CD4-positive, alpha-beta T cell treated with Interferon gamma for 1 hour (primary cell): ENCODE measurements at regions not wholly inside any gene's neighbourhood (a gene's known extent, or its start where the extent isn't known, plus 50 kb on each side); places are given as distances from the start of the nearest gene placed in this dataset.

Experiments used
- DNase-seq: peaks from one replicate; pipeline ENCODE4 v3.0.0-alpha.2; 2020

GRCh38 chrX:39915081-39915480, 182.7 kb downstream of the BCOR start:
- no peak for DNase-seq

DNA sequence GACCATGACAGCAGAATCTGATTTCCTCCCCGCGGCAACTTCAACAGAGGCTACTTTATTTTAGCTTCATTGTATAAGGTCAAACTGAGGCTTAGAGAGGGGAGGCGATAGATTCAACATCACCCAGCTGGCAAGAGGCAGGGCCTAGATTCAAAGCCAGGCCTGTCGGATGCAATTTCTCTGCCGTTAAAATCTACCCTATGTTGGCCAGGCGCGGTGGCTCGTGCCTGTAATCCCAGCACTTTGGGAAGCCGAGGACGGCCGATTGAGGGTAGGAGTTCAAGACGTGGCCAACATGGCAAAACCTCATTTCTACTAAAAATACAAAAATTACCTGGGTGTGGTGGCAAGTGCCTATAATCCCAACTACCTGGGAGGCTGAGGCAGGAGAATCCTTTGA, 182.2 kb downstream of the BCOR start:
- DNase-seq: no peak

- DNase-seq: no peak
Observed at GRCh38 chrX:39921838-39922237, 175.9 kb downstream of the BCOR start.

DNA sequence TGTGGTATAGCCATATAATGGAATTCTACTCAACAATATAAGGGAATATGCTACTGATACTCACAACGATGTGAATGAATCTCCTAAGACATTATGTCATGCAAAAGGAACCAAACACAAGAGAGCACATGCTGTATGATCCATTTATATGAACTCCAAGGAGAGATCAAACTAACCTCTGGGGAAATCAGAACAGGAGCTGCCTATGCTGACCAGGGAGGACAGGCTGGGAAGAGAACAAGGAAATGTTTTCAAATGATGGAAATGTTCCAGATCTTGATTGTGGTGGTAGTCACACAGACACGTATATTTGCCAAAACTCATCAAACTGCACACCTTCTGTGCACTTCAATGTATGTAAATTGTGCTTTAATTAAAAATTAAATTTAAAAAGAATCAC, 175.3 kb downstream of the BCOR start:
- no peak for DNase-seq

- no peak for DNase-seq
Observed at GRCh38 chrX:39922926-39923325, 174.8 kb downstream of the BCOR start.

GRCh38 chrX:39927380-39927779, 170.4 kb downstream of the BCOR start:
- no peak for DNase-seq

- no peak for DNase-seq
Observed at GRCh38 chrX:39928704-39929378, 168.9 kb downstream of the BCOR start.

DNA sequence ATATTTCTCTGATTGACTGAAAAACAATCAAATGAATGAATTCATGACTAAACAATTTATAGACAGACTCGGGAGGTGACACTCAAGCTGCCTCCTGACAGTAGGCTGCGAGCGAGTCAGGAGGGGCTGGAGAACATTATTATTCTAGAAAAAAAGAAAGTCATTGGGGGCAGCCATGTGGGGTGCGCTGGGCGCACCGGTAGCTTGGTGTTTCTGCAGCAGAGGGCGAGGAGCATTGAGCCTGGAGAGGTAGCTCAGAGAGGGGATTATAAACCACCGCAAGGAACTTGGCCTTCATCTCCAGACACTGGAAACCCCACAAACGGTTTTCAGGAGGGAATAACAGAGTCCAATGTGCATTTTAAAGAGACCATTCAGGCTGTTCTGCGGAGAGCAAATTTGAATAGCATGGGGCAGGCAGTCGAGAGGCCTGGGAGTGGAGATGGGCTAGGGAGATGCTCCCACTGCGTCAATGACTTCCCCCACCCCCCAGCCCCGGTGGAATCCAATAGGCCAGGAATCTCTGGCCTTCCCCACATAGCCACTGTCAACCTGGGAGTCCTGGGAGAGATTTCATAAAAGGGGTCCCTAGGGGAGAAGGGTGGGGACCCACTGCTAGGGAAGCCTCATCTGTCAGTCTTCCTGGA, 168.3 kb downstream of the BCOR start:
- DNase-seq: no peak

- no peak for DNase-seq
Observed at GRCh38 chrX:39930786-39931528, 166.8 kb downstream of the BCOR start.

GRCh38 chrX:39931529-39932282, 166.1 kb downstream of the BCOR start:
- no peak for DNase-seq

- DNase-seq: no peak
Observed at GRCh38 chrX:39935411-39936064, 162.2 kb downstream of the BCOR start.

DNA sequence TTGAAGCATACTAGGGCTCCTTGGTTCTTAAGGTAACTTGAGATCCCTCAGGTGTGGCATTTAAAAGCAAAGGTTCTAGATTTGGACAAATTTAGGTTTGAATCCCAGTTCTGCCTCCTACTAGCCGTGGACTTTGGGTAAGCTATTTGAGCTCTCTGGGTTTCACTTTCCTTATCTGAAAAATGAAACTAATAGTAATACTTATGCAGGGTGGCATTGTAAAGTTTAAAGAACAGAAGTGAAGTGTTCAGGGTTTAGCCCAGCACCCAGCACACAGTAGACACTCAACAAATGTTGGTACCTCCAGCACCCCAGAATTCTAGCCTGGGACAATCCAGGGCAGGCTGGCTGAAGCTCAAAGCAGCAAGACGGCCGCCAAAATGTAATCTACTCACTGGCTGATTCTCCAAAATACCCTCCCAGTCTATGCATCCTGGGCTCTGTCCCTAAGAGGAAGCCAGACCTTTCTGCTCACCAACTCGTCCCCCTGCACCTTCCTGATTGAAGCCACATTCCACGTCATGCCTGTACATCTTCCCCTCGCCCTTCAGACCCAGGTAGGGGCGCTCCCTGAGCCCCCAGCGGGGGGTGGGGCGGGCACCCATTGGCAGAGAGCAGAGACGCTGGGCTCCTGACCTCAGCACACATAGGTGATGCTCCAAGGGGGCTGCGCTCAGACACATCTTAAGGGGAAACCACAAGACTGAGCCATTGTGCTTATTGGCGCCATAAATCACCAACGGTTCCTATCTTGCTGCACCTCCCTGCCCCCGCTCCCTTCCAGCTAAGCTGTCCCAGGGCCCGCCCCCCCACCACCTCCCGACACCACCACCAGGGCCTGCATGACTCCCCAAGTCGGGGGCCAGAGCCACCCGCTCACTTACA, 160.6 kb downstream of the BCOR start:
- DNase-seq: peak; percentile 10

DNA sequence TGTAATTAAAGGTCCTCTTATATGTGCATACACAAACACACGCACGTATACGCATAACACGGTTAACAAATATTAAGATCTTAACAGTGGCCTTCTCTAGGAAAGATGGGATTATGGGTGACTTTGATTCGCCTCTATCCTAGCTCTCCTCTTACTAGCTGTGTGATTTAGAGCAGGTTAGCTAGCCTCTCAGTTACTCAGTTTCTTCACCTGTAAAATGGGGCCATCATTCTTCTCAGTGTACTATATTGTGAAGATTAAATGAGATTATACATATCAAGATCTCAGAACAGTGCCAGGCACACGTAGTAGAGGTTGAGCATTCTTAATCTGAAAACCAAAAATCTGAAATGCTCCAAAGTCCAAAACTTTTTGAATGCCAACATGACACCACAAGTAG, 159.3 kb downstream of the BCOR start:
- DNase-seq: no peak

GRCh38 chrX:39939678-39940077, 158.1 kb downstream of the BCOR start:
- DNase-seq: no peak

DNA sequence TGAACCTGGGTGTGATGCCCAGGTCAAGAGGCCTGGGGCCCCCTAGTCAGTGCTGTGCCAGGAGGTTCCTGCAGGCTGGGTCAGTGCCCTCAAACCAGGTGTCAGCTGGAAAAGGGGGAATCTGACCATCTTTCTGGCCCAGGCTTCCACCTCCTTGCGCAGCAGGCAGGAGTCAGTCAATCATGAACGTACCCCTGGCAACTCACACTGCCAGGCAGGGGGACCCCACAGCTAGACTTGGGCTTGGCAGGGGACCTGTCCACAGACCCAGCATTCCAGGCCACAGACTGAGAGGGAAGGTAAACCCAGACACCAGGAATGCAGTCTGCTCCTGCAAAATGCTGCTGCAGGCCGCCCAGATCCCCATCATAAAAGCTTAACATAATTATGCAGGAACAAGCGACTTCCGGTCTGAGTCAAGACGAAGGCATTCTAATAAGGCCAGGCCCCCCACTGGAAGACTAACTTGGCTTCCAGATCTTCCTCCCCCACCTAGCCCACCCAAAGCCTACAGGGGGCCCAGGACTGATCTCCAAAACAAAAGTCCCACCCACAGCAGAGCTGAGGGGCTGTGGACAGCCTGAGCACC, 156.3 kb downstream of the BCOR start:
- no peak for DNase-seq

DNA sequence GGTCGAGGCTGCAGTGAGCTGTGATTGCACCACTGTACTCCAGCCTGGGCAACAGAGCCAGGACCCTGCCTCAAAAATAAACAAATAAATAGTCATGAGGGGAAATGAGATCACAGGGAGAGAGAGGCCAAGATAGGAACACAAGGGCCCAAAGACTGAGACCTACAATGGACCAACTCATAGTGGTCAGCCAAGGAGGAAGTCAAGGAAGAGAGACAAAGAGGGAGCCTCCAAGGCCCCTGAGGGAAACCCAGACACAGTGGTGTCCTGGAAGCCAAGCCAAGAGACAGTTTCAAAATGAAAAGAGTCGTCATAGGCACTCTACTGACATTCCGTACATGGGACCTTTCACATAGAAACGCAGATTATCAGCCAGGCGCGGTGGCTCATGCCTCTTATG, 153.3 kb downstream of the BCOR start:
- no peak for DNase-seq

DNA sequence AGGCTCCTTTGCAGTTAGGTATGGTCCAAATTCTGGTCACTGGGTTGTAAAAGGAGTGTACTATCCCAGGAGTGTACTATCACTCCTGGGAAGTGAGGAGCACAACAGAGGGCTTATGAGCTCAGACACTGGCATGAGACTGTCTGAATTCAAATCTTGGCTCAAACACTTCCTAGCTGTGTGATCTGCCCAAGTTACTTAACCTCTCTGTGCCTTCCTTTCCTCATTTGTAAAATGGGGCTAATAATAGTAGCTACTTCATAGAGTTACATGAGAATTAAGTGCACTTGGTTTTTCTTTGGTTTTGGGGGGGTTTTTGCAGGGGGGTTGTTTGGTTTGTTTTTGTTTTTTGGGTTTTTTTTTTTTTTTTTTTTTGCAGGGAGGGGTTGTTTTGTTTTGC, 152.0 kb downstream of the BCOR start:
- no peak for DNase-seq

GRCh38 chrX:39946822-39947221, 150.9 kb downstream of the BCOR start:
- no peak for DNase-seq

DNA sequence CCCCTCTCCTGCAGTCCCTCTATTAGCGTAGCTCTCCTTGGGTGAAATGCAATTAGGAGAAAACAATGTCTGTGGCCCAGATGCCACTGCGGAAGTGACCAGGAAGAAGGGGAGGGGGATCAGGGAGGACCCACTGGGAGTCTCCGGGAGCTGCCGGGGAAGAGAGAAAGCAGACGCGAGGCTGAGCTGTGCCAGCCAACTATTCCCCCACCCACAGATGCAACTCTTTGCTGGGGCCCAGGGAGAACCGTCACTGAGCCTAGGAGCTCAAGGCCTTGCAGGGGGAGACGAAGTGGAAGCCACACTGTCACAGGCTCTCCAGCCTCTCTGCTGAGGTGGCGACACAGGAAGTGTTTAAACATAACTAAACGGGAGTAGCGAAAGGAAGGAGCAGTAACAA, 149.2 kb downstream of the BCOR start:
- no peak for DNase-seq

DNA sequence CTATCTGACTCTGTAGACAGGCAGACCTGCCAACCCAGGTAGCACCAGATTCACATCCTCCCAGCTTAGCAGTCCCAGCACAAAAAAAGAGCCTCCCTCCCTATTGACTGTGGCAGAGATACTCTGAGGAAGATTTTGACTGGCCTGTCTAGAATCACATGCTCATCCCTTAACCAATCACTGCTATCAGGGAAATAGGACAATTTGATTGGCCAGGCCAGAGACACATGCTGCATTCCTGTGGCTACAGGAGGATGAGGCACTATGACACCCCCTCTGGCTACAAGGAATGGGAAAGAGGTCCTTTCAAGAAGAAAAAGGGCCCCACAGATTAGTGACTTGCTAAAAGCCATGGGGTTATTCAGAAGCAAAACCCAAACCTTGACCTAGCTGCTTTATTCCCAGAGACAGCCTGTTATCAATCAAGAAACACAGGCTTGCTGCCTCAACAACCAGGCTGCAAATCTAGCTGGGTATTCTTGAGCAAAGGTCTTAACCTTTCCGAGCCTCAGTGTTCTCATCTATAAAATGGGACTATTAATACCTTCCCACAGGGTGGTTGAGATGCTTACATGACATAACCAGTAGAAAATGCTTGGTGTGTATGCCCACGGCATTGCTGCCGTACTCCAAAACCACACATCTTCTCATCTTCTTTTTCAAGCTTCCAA, 147.6 kb downstream of the BCOR start:
- no peak for DNase-seq

DNA sequence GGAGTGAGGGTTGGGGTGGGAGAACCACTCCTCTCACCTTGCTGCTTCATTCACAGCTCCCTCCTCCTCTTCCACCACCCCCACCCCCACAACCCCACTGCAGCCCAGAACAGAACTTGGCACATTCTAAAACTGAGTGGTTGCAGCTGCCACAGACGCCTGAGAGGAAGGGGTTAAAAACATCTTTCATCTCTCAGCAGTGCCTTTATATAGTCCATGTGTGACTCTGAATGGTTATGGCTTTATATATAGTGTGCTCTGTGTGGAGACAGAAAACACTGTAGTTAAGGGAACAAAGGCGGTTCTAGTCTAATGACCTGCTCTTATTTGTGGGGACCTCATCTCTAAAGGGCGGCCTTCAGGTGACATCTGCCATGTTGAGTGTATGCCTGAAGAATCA, 144.8 kb downstream of the BCOR start:
- DNase-seq: no peak
